ENCODE measurements at regions not wholly inside any gene's neighbourhood (a gene's known extent, or its start where the extent isn't known, plus 50 kb on each side); places are given as distances from the start of the nearest gene placed in this dataset.

GRCh38 chr20:24763386-24764026 is 185.6 kb upstream of the CST7 start:
- H3K36me3 ChIP-seq (ENCODE audit: control insufficient read depth in 2 of 2, insufficient read depth in 1 of 2, low read length in 2 of 2), result no peaks in the 10 kb centered on the region
- POLR2A ChIA-PET, result no interaction called here
- TF ChIP-seq ZNF510 (tag by site-specific recombination; IDR thresholded peaks at IDR 0.05; ENCODE audit: insufficient replicate concordance) (no peak), ZNF114 (tag by site-specific recombination; IDR thresholded peaks at IDR 0.05) (no peak), ZNF560 (tag by site-specific recombination; IDR thresholded peaks at IDR 0.05; ENCODE audit: borderline replicate concordance) (no peak), ZNF785 (tag by site-specific recombination; IDR thresholded peaks at IDR 0.05) (no peak), FEZF1 (tag by site-specific recombination; IDR thresholded peaks at IDR 0.05) (no peak), ZBTB8A (tag by site-specific recombination; IDR thresholded peaks at IDR 0.05) (no peak), ZSCAN23 (tag by site-specific recombination; IDR thresholded peaks at IDR 0.05) (no peak), HOXC10 (CRISPR knock-in tag; IDR thresholded peaks at IDR 0.05) (no peak), ZSCAN16 (tag by site-specific recombination; IDR thresholded peaks at IDR 0.05) (no peak), ZNF146 (tag by site-specific recombination; IDR thresholded peaks at IDR 0.05) (no peak), ZNF391 (tag by site-specific recombination; IDR thresholded peaks at IDR 0.05; ENCODE audit: borderline replicate concordance, low read depth) (no peak), ZNF776 (tag by site-specific recombination; IDR thresholded peaks at IDR 0.05; ENCODE audit: borderline replicate concordance) (no peak), MZF1 (tag by site-specific recombination; IDR thresholded peaks at IDR 0.05; ENCODE audit: borderline replicate concordance) (no peak), IKZF3 (tag by site-specific recombination; IDR thresholded peaks at IDR 0.05) (no peak)
- H3K9me3 ChIP-seq (ENCODE audit: control insufficient read depth, insufficient read depth, low read depth, low read length), result no peaks in the 10 kb centered on the region
- CTCF ChIA-PET, result no interaction called here
- H3K27ac ChIP-seq (ENCODE audit: extremely low read depth, low read depth, low read length), result no peak overlapping the region
- H3K4me3 ChIP-seq (ENCODE audit: low read depth, low read length), result no peak overlapping the region
- H3K4me1 ChIP-seq (ENCODE audit: control insufficient read depth, insufficient read depth, low read length), result no peaks in the 10 kb centered on the region

GRCh38 chr20:24764027-24764793 is 184.9 kb upstream of the CST7 start:
- ChIA-PET POLR2A (no interaction called here), CTCF (interaction anchor here (1.2 kb wide), 1 partner anchor 17 kb away, joined by 3 read pairs; no protein-coding TSS in a partner anchor)
- Histone ChIP-seq H3K27ac (ENCODE audit: extremely low read depth, low read depth, low read length) (no peak overlapping the region), H3K4me1 (ENCODE audit: control insufficient read depth, insufficient read depth, low read length) (no peaks in the 10 kb centered on the region), H3K4me3 (ENCODE audit: low read depth, low read length) (no peak overlapping the region), H3K36me3 (ENCODE audit: control insufficient read depth in 2 of 2, insufficient read depth in 1 of 2, low read length in 2 of 2) (no peaks in the 10 kb centered on the region), H3K9me3 (ENCODE audit: control insufficient read depth, insufficient read depth, low read depth, low read length) (no peaks in the 10 kb centered on the region)
- no peak for TF ChIP-seq ZNF561 (tag by site-specific recombination; IDR thresholded peaks at IDR 0.05; ENCODE audit: borderline replicate concordance)
- no peak for TF ChIP-seq ZNF623 (tag by site-specific recombination; IDR thresholded peaks at IDR 0.05)
- no peak for TF ChIP-seq ZBTB17 (tag by site-specific recombination; IDR thresholded peaks at IDR 0.05)
- TF ChIP-seq ZNF169 (tag by site-specific recombination; IDR thresholded peaks at IDR 0.05), result no peak
- no peak for TF ChIP-seq SCRT1 (tag by site-specific recombination; IDR thresholded peaks at IDR 0.05; ENCODE audit: borderline replicate concordance)
- no peak for TF ChIP-seq ZNF777 (tag by site-specific recombination; IDR thresholded peaks at IDR 0.05; ENCODE audit: borderline replicate concordance)
- no peak for TF ChIP-seq FEZF1 (tag by site-specific recombination; IDR thresholded peaks at IDR 0.05)
- TF ChIP-seq ZBTB48 (tag by site-specific recombination; IDR thresholded peaks at IDR 0.05), result no peak
- TF ChIP-seq ZNF548 (tag by site-specific recombination; IDR thresholded peaks at IDR 0.05), result no peak
- TF ChIP-seq PRDM2 (tag by site-specific recombination; IDR thresholded peaks at IDR 0.05; ENCODE audit: borderline replicate concordance), result no peak
- TF ChIP-seq ZNF560 (tag by site-specific recombination; IDR thresholded peaks at IDR 0.05; ENCODE audit: borderline replicate concordance), result no peak
- TF ChIP-seq GLIS2 (tag by site-specific recombination; IDR thresholded peaks at IDR 0.05), result no peak
- TF ChIP-seq ZNF433 (tag by site-specific recombination; IDR thresholded peaks at IDR 0.05; ENCODE audit: low read depth), result no peak
- no peak for TF ChIP-seq RBAK (tag by site-specific recombination; IDR thresholded peaks at IDR 0.05)
